GM21619 (cell line): ENCODE measurements at regions not wholly inside any gene's neighbourhood (a gene's known extent, or its start where the extent isn't known, plus 50 kb on each side); places are given as distances from the start of the nearest gene placed in this dataset.

ENCODE experiments used
- ATAC-seq: cut with Tn5 transposase; IDR thresholded peaks from one replicate; pipeline ENCODE4 v1.9.1; 2021; ENCODE audit not compliant: unreplicated experiment

GRCh38 chr20:51079488-51079887, 56.6 kb upstream of the KCNG1 start:
- no peak for ATAC-seq

DNA sequence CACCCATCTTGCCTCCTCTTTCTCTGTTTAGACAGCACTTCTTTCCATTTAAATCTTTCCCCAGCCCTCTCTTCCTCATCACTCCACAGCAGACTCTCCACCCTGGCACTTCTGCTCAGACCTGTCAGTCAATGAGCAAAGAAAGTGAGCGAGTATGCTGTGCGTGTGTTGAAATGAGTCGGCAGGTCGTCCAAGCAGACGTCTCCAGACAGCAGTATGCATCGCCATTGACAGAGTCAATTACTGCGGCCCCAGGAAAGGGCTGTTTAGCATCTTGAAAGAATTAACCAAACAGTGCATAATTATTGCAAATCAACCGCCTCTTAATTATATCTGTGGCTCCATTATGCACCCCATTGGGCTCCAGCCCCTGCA, 54.8 kb upstream of the KCNG1 start:
- no peak for ATAC-seq

- no peak for ATAC-seq
Measured at GRCh38 chr20:51076786-51077685, 54.1 kb upstream of the KCNG1 start.

GRCh38 chr20:51074062-51074461, 51.2 kb upstream of the KCNG1 start:
- ATAC-seq: no peak
